ENCODE measurements at regions not wholly inside any gene's neighbourhood (a gene's known extent, or its start where the extent isn't known, plus 50 kb on each side); places are given as distances from the start of the nearest gene placed in this dataset.
"Not testable (repeated sequence)": the region's sequence is repeated elsewhere in the genome, so short reads cannot be mapped to it uniquely, and the experiment has no call there.

- H3K4me3 ChIP-seq (ENCODE audit: low read depth, low read length), result no peak overlapping the region
- no peak for DNase-seq (ENCODE audit: low read depth)
- TF ChIP-seq MAX (IDR thresholded peaks at IDR 0.05; ENCODE audit: low read depth, low read length) (no peak), CTCF (IDR thresholded peaks at IDR 0.05; ENCODE audit: low read depth, low read length) (no peak), POLR2A (IDR thresholded peaks at IDR 0.05; ENCODE audit: extremely low read depth, insufficient read length) (no peak)
Measured at GRCh38 chr1:94668528-94668927, 127.0 kb upstream of the F3 start.

GRCh38 chr1:94667818-94668217, 126.3 kb upstream of the F3 start:
- TF ChIP-seq POLR2A (IDR thresholded peaks at IDR 0.05; ENCODE audit: extremely low read depth, insufficient read length) (no peak), CTCF (IDR thresholded peaks at IDR 0.05; ENCODE audit: low read depth, low read length) (no peak), MAX (IDR thresholded peaks at IDR 0.05; ENCODE audit: low read depth, low read length) (no peak), MYC (IDR thresholded peaks at IDR 0.05; ENCODE audit: low read depth, low read length) (no peak)
- DNase-seq (ENCODE audit: low read depth), result no peak
- no peak overlapping the region for H3K4me3 ChIP-seq (ENCODE audit: low read depth, low read length)

GRCh38 chr1:94666797-94667196, 125.2 kb upstream of the F3 start:
- H3K4me3 ChIP-seq (ENCODE audit: low read depth, low read length), result no peak overlapping the region
- no peak for TF ChIP-seq CTCF (IDR thresholded peaks at IDR 0.05; ENCODE audit: low read depth, low read length)
- no peak for TF ChIP-seq POLR2A (IDR thresholded peaks at IDR 0.05; ENCODE audit: extremely low read depth, insufficient read length)
- TF ChIP-seq MYC (IDR thresholded peaks at IDR 0.05; ENCODE audit: low read depth, low read length), result no peak
- no peak for TF ChIP-seq MAX (IDR thresholded peaks at IDR 0.05; ENCODE audit: low read depth, low read length)
- no peak for DNase-seq (ENCODE audit: low read depth)

- no peak overlapping the region for H3K4me3 ChIP-seq (ENCODE audit: low read depth, low read length)
- TF ChIP-seq MAX (IDR thresholded peaks at IDR 0.05; ENCODE audit: low read depth, low read length) (no peak), MYC (IDR thresholded peaks at IDR 0.05; ENCODE audit: low read depth, low read length) (no peak), POLR2A (IDR thresholded peaks at IDR 0.05; ENCODE audit: extremely low read depth, insufficient read length) (no peak), CTCF (IDR thresholded peaks at IDR 0.05; ENCODE audit: low read depth, low read length) (no peak)
- DNase-seq (ENCODE audit: low read depth), result no peak
Measured at GRCh38 chr1:94661431-94661932, 119.9 kb upstream of the F3 start.

GRCh38 chr1:94660994-94661393, 119.4 kb upstream of the F3 start:
- no peak for DNase-seq (ENCODE audit: low read depth)
- TF ChIP-seq POLR2A (IDR thresholded peaks at IDR 0.05; ENCODE audit: extremely low read depth, insufficient read length), result no peak
- no peak for TF ChIP-seq CTCF (IDR thresholded peaks at IDR 0.05; ENCODE audit: low read depth, low read length)
- TF ChIP-seq MYC (IDR thresholded peaks at IDR 0.05; ENCODE audit: low read depth, low read length), result no peak
- no peak for TF ChIP-seq MAX (IDR thresholded peaks at IDR 0.05; ENCODE audit: low read depth, low read length)
- H3K4me3 ChIP-seq (ENCODE audit: low read depth, low read length), result no peak overlapping the region

GRCh38 chr1:94660258-94660657, 118.7 kb upstream of the F3 start:
- no peak for DNase-seq (ENCODE audit: low read depth)
- H3K4me3 ChIP-seq (ENCODE audit: low read depth, low read length), result no peak overlapping the region
- TF ChIP-seq CTCF (IDR thresholded peaks at IDR 0.05; ENCODE audit: low read depth, low read length), result no peak
- TF ChIP-seq MAX (IDR thresholded peaks at IDR 0.05; ENCODE audit: low read depth, low read length), result no peak

GRCh38 chr1:94659202-94659601, 117.6 kb upstream of the F3 start:
- not testable (repeated sequence) for H3K4me3 ChIP-seq (ENCODE audit: low read depth, low read length); DNase-seq (ENCODE audit: low read depth)

Measured in NB4 (cell line).